CD14-positive monocyte (primary cell): ENCODE measurements at regions not wholly inside any gene's neighbourhood (a gene's known extent, or its start where the extent isn't known, plus 50 kb on each side); places are given as distances from the start of the nearest gene placed in this dataset.

Experiments used
- DNase-seq, 3 donors: peaks; one replicate each; pipeline ENCODE4 v3.0.0-alpha.2; 2011 to 2022
- H2AFZ ChIP-seq: 2 replicates; pipeline ENCODE4 v1.6.0; 2012; ENCODE audit warnings: mild to moderate bottlenecking, low read depth, low read length, inconsistent platforms; ENCODE audit not compliant: insufficient read depth, poor library complexity, severe bottlenecking
- H3K27ac ChIP-seq, 2 donors: 1 replicate in 1 of 2; 2 replicates in 1 of 2; pipeline ENCODE4 v1.5.1; 2012 to 2013; ENCODE audit warnings: low read length in 2 of 2, control low read depth in 1 of 2, inconsistent platforms in 1 of 2, low read depth in 1 of 2, mild to moderate bottlenecking in 1 of 2
- H3K27me3 ChIP-seq, 2 donors: one replicate each; pipeline versions ENCODE4 v1.6.0 to v1.6.1; 2011 to 2013; ENCODE audit warnings: low read length in 2 of 2; ENCODE audit not compliant: control insufficient read depth in 2 of 2, insufficient read depth in 2 of 2
- H3K36me3 ChIP-seq, 2 donors: replicated peaks in 1 of 2; 1 replicate in 1 of 2; 2 replicates in 1 of 2; pipeline versions ENCODE4 v1.5.1 to v1.6.1; 2012 to 2013; ENCODE audit warnings: low read length in 2 of 2, control low read depth in 1 of 2, inconsistent platforms in 1 of 2, mild to moderate bottlenecking in 1 of 2; ENCODE audit not compliant: insufficient read depth in 2 of 2, control insufficient read depth in 1 of 2
- H3K4me1 ChIP-seq, 2 donors: 1 replicate in 1 of 2; 2 replicates in 1 of 2; pipeline versions ENCODE4 v1.5.1 to v1.6.1; 2012 to 2013; ENCODE audit warnings: low read length in 2 of 2, control low read depth in 1 of 2, inconsistent platforms in 1 of 2, mild to moderate bottlenecking in 1 of 2, moderate library complexity in 1 of 2; ENCODE audit not compliant: insufficient read depth in 2 of 2, control insufficient read depth in 1 of 2
- H3K4me2 ChIP-seq: replicated peaks from 2 replicates; pipeline ENCODE3; 2012; ENCODE audit warnings: low read length, moderate library complexity, mild to moderate bottlenecking; ENCODE audit not compliant: poor library complexity, severe bottlenecking; ENCODE audit errors: extremely low read depth
- H3K4me3 ChIP-seq, 3 experiments: fragments of 200-600 bp in 1 of 3; sonication (generic) in 1 of 3; replicated peaks in 1 of 3; 1 replicate in 2 of 3; 2 replicates in 1 of 3; pipeline ENCODE4 v1.5.1; 2011 to 2013; ENCODE audit warnings: low read length in 3 of 3, mild to moderate bottlenecking in 3 of 3, control low read depth in 2 of 3, low read depth in 2 of 3, inconsistent platforms in 1 of 3, moderate library complexity in 1 of 3
- H3K79me2 ChIP-seq: 2 replicates; pipeline ENCODE4 v1.6.0; 2012; ENCODE audit warnings: mild to moderate bottlenecking, control low read depth, inconsistent platforms, low read length, moderate library complexity; ENCODE audit not compliant: insufficient read depth
- H3K9ac ChIP-seq: 2 replicates; pipeline ENCODE4 v1.6.0; 2017; ENCODE audit warnings: low read length, mild to moderate bottlenecking; ENCODE audit not compliant: insufficient read depth, poor library complexity, severe bottlenecking
- H3K9me3 ChIP-seq, 2 donors: replicated peaks in 1 of 2; 1 replicate in 1 of 2; 2 replicates in 1 of 2; pipeline versions ENCODE4 v1.5.1 to v1.6.1; 2012 to 2013; ENCODE audit warnings: low read length in 2 of 2, control low read depth in 1 of 2; ENCODE audit not compliant: control insufficient read depth in 1 of 2, insufficient read depth in 1 of 2
- H4K20me1 ChIP-seq: 2 replicates; pipeline ENCODE4 v1.6.0; 2012; ENCODE audit warnings: mild to moderate bottlenecking, low read length, control low read depth, moderate library complexity; ENCODE audit not compliant: insufficient read depth
- H3K27ac Mint-ChIP-seq, 7 donors: one replicate each; pipeline ENCODE4 v1.8.0; 2020; ENCODE audit warnings: mild to moderate bottlenecking in 7 of 7, mixed read lengths in 7 of 7, moderate library complexity in 6 of 7, inconsistent platforms in 2 of 7
- H3K27me3 Mint-ChIP-seq, 3 donors: one replicate each; pipeline ENCODE4 v1.8.0; 2021 to 2022; ENCODE audit warnings: low read depth in 3 of 3, mild to moderate bottlenecking in 3 of 3, mixed read lengths in 3 of 3, moderate library complexity in 3 of 3, inconsistent platforms in 1 of 3
- H3K36me3 Mint-ChIP-seq, 2 donors: one replicate each; pipeline ENCODE4 v1.8.0; 2020; ENCODE audit warnings: mixed read lengths in 2 of 2, inconsistent platforms in 1 of 2, mild to moderate bottlenecking in 1 of 2
- H3K4me1 Mint-ChIP-seq: one replicate; pipeline ENCODE4 v1.8.0; 2020; ENCODE audit warnings: mild to moderate bottlenecking, mixed read lengths
- H3K4me3 Mint-ChIP-seq, 2 donors: one replicate each; pipeline ENCODE4 v1.8.0; 2020; ENCODE audit warnings: mild to moderate bottlenecking in 2 of 2, mixed read lengths in 2 of 2, moderate library complexity in 1 of 2
- H3K9me3 Mint-ChIP-seq, 7 donors: one replicate each; pipeline ENCODE4 v1.8.0; 2020 to 2022; ENCODE audit warnings: mixed read lengths in 7 of 7, mild to moderate bottlenecking in 6 of 7, moderate library complexity in 6 of 7, inconsistent platforms in 2 of 7
- CTCF ChIP-seq: fragments of 200-600 bp; IDR thresholded peaks from one replicate; pipeline ENCODE4 v1.8.0; 2022; ENCODE audit warnings: antibody characterized with exemption, mild to moderate bottlenecking
- WGBS: methylation state at CpG from one replicate; pipeline ENCODE4 v1.1.5; 2013; ENCODE audit warnings: missing lambda C conversion rate; ENCODE audit not compliant: insufficient coverage; 5-methylcytosine and 5-hydroxymethylcytosine counted together
- intact Hi-C, 2 donors: fragments of 100-400 bp; cut with micrococcal nuclease; formaldehyde crosslinking; loops; one replicate each; pipeline versions ENCODE4 v1.15.0 to v1.15.1; 2023

- Histone ChIP-seq H4K20me1 (no peaks in the 10 kb centered on the region), H3K27me3 (no peaks in the 10 kb centered on the region), H3K4me1 (no peaks in the 10 kb centered on the region), H3K4me2 (no peak overlapping the region), H3K79me2 (no peaks in the 10 kb centered on the region), H3K9me3 (peaks cover 0 to 2% of the 10 kb centered on the region in 2 donors), H3K9ac (no peak overlapping the region), H2AFZ (no peak overlapping the region), H3K36me3 (no peaks in the 10 kb centered on the region), H3K27ac (no peak overlapping the region), H3K4me3 (no peak overlapping the region)
- Mint-ChIP-seq H3K27ac (no peak overlapping the region), H3K4me3 (no peak overlapping the region), H3K27me3 (peaks cover 0 to 3% (median 1%) of the 10 kb centered on the region in 3 donors), H3K36me3 (no peaks in the 10 kb centered on the region), H3K9me3 (peaks cover 0 to 13% (median 2%) of the 10 kb centered on the region in 7 donors), H3K4me1 (no peaks in the 10 kb centered on the region)
- TF ChIP-seq CTCF = no peak
- intact Hi-C loops = no loop called here
- no CpG with 5 or more reads among the region's 4 CpGs for WGBS
- no peak for DNase-seq
Measured at GRCh38 chr2:184463102-184463865, 135.0 kb upstream of the ZNF804A start.

- H3K27ac Mint-ChIP-seq = no peak overlapping the region
- H3K36me3 ChIP-seq = no peaks in the 10 kb centered on the region
- no peaks in the 10 kb centered on the region for H3K79me2 ChIP-seq
- no peak overlapping the region for H3K9ac ChIP-seq
- intact Hi-C loops = no loop called here
- no peaks in the 10 kb centered on the region for H3K4me1 Mint-ChIP-seq
- H3K9me3 Mint-ChIP-seq = peaks cover 0 to 13% (median 2%) of the 10 kb centered on the region in 7 donors
- no peak overlapping the region for H3K27ac ChIP-seq
- no peak overlapping the region for H3K4me3 Mint-ChIP-seq
- H4K20me1 ChIP-seq = no peaks in the 10 kb centered on the region
- no peak overlapping the region for H3K4me3 ChIP-seq
- no peaks in the 10 kb centered on the region for H3K36me3 Mint-ChIP-seq
- H2AFZ ChIP-seq = no peak overlapping the region
- H3K4me1 ChIP-seq = no peaks in the 10 kb centered on the region
- no peak overlapping the region for H3K4me2 ChIP-seq
- WGBS = no CpG with 5 or more reads among the region's 1 CpG
- DNase-seq = no peak
- peaks cover 0 to 3% (median 0%) of the 10 kb centered on the region in 3 donors for H3K27me3 Mint-ChIP-seq
- H3K9me3 ChIP-seq = peaks cover 0 to 2% of the 10 kb centered on the region in 2 donors
- TF ChIP-seq CTCF = no peak
- H3K27me3 ChIP-seq = no peaks in the 10 kb centered on the region
Measured at GRCh38 chr2:184463866-184464248, 134.5 kb upstream of the ZNF804A start.
